HFF-Myc (cell line): ENCODE measurements at regions not wholly inside any gene's neighbourhood (a gene's known extent, or its start where the extent isn't known, plus 50 kb on each side); places are given as distances from the start of the nearest gene placed in this dataset.

Experiments
- DNase-seq: peaks from one replicate; pipeline ENCODE4 v3.0.0-alpha.2; 2011; ENCODE audit warnings: low read depth; ENCODE audit errors: extremely low read depth
- H3K4me3 ChIP-seq: replicated peaks from 2 replicates; pipeline ENCODE4 v1.5.1; 2011; ENCODE audit warnings: low read depth, mild to moderate bottlenecking, control low read depth, low read length
- CTCF ChIP-seq: IDR thresholded peaks from 2 replicates; pipeline ENCODE4 v1.5.1; 2012; ENCODE audit warnings: mild to moderate bottlenecking, low read depth, low read length, control low read depth; ENCODE audit errors: missing control alignments

GRCh38 chr7:68394131-68394530 is 1204.1 kb upstream of the AUTS2 start:
- no peak for DNase-seq
- no peak overlapping the region for H3K4me3 ChIP-seq
- TF ChIP-seq CTCF = no peak

- TF ChIP-seq CTCF = no peak
- no peak overlapping the region for H3K4me3 ChIP-seq
- no peak for DNase-seq
Observed at GRCh38 chr7:68399991-68400590, 1198.2 kb upstream of the AUTS2 start.

DNA sequence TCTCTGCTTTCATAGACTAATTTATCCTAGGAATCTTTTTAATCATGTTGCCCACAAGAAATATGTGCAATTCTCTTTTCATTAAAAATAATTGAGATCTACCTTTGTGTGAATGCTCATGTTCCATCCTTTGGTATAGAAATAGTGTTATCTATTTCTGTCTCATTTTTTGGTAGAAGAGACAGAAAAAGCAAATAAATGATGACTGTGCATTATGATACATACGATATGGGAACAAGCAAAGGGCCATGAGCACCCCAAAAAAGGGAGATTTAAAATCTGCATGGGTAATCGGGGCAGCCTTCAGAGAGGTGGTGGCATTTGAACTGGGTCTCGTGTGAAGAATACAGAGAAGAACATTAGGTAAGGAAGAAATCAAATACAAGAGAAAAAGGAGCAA is 1197.5 kb upstream of the AUTS2 start:
- no peak for TF ChIP-seq CTCF
- no peak for DNase-seq
- no peak overlapping the region for H3K4me3 ChIP-seq

- TF ChIP-seq CTCF = no peak
- DNase-seq = no peak
- H3K4me3 ChIP-seq = no peak overlapping the region
Observed at GRCh38 chr7:68401313-68401712, 1197.0 kb upstream of the AUTS2 start.

- no peak for DNase-seq
Observed at GRCh38 chr7:68406480-68406879, 1191.8 kb upstream of the AUTS2 start.

DNA sequence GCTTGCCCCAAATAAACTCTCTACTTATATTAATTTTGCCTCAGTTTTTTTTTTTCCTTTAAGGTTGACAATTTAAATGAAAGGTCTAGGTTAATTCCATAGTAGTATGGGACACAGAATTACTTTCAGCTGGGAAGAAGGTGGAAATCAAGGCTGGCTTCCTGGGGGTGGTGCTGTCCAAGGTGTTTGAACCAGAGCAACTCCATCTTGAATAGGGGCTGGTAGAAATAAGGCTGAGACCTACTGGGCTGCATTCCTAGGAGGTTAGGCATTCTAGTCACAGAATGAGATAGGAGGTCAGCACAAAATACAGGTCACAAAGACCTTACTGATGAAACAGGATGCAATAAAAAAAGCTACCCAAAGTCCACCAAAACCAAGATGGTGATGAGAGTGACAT is 1190.8 kb upstream of the AUTS2 start:
- no peak for DNase-seq

More at GRCh38 chr7:68406480-68406879, 1191.8 kb upstream of the AUTS2 start:
- TF ChIP-seq CTCF = no peak
- no peak overlapping the region for H3K4me3 ChIP-seq

More for the DNA sequence above, 1190.8 kb upstream of the AUTS2 start:
- TF ChIP-seq CTCF = no peak
- H3K4me3 ChIP-seq = no peak overlapping the region
